ENCODE measurements at regions not wholly inside any gene's neighbourhood (a gene's known extent, or its start where the extent isn't known, plus 50 kb on each side); places are given as distances from the start of the nearest gene placed in this dataset.

DNA sequence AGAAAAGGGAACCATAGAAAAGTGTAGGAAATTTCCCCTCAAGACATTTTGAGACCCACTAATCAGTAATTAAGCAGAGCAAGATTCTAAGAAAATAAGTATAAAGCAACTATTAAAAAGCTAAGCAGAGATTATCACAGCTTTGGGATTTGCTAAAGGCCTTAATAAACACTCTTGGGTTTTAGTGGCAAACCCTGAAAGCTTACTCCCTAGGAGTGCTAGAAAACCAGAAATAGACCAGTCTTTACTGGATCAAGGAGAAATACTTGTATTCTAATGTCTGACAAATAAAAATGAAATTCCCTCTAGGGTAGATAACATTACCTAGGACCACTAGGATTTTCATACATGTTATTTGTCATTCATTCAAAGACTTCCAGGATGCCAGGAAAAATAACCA, 510.8 kb downstream of the SPATA31D1 start:
- Mint-ChIP-seq H3K4me1 (ENCODE audit: low read depth) (peaks cover 7% of the 10 kb centered on the region), H3K9me3 (peaks cover 14% of the 10 kb centered on the region), H3K4me3 (no peak overlapping the region), H3K27me3 (peaks cover 2% of the 10 kb centered on the region), H3K36me3 (ENCODE audit: low read depth) (no peaks in the 10 kb centered on the region), H3K27ac (no peak overlapping the region)
- intact Hi-C loops (cut with micrococcal nuclease): no loop called here

DNA sequence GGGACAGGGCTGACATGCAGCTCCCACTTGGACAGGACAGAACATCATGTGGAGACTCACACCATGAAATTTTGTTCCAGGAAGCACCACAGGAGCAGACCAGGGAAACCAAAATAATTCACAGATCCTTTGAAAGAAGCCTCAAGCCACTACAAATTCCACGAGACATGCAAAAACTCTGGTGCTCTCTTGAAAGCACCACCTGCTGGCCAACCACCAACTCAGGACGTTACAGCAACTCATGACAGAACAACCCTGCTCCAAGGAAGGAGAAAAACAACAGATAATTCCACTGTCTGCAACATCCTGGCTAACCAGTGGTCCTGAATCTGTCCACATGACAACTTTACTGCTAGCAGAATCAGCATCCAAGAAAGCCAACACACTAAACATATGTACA, 516.0 kb downstream of the SPATA31D1 start:
- Mint-ChIP-seq H3K36me3 (ENCODE audit: low read depth) (no peaks in the 10 kb centered on the region), H3K27me3 (no peaks in the 10 kb centered on the region), H3K4me1 (ENCODE audit: low read depth) (no peaks in the 10 kb centered on the region), H3K4me3 (no peak overlapping the region), H3K27ac (no peak overlapping the region), H3K9me3 (peaks cover 44% of the 10 kb centered on the region)
- intact Hi-C loops (cut with micrococcal nuclease): no loop called here

DNA sequence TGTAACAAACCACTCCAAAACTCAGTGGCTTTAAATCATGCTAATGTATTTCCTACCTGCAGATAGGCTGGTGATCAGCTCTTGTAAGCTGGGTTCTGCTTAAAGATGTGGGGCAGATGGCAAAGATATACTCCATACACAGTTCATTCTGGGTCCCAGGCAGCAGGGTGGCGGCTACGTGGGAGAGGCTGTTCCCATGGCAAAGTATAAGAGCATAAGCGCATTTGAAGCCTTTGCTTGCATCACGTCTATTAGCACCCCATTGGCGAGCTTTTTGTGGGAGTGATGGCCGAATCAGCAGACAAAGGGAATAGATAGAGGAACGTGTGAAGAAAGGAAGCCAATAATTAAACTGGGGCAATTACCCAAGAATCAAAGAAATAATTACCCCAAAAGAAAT, 523.1 kb downstream of the SPATA31D1 start:
- Mint-ChIP-seq H3K27ac (no peak overlapping the region), H3K4me1 (ENCODE audit: low read depth) (no peaks in the 10 kb centered on the region), H3K36me3 (ENCODE audit: low read depth) (no peaks in the 10 kb centered on the region), H3K4me3 (no peak overlapping the region), H3K9me3 (peaks cover 14% of the 10 kb centered on the region), H3K27me3 (no peaks in the 10 kb centered on the region)
- intact Hi-C loops (cut with micrococcal nuclease): no loop called here

DNA sequence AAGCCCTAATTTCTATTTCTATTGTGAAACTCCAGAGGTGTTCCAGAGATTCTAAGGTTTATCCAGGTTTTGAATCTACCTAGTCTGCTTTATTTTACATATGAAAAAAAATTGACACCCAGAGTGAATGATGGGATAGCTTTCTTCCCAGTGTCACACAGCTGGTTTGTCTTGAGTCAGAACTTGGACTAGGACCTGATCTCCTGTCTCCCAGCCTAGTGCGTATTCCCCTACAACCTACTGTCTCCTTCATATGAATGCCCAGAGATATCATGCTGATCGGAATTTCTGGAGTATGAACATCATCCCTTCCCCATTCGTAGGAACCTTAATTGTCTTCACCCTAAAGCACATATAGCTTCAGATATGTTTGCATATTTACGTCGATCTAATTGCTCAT, 524.2 kb downstream of the SPATA31D1 start:
- Mint-ChIP-seq H3K4me1 (ENCODE audit: low read depth) (no peaks in the 10 kb centered on the region), H3K27ac (no peak overlapping the region), H3K9me3 (peaks cover 3% of the 10 kb centered on the region), H3K27me3 (no peaks in the 10 kb centered on the region), H3K4me3 (no peak overlapping the region), H3K36me3 (ENCODE audit: low read depth) (no peaks in the 10 kb centered on the region)
- intact Hi-C loops (cut with micrococcal nuclease): no loop called here

DNA sequence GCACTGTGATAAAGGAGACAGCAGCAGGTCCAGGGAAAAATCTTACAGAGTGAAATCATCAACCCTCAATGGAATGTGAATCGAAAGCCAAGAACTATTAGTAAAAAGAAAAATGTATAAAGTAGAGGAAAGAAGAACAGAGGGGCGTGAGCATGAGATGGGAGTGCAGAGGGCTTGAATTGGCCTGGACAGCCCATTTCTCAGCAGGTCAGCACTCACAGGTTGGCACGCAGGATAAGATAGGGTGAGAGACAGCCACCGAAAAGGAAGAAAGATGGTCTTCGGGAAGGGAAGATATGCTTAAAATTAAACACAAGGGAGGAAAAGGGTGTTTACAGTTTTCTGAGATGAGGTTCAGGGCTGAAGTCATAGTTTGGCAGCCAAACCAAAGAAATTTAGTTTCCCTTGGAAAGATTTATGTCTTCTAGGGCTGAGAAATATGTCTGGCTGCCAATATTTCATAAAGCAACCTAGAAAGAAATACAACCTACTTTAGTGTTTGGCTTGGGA, 524.7 kb downstream of the SPATA31D1 start:
- intact Hi-C loops (cut with micrococcal nuclease): no loop called here

DNA sequence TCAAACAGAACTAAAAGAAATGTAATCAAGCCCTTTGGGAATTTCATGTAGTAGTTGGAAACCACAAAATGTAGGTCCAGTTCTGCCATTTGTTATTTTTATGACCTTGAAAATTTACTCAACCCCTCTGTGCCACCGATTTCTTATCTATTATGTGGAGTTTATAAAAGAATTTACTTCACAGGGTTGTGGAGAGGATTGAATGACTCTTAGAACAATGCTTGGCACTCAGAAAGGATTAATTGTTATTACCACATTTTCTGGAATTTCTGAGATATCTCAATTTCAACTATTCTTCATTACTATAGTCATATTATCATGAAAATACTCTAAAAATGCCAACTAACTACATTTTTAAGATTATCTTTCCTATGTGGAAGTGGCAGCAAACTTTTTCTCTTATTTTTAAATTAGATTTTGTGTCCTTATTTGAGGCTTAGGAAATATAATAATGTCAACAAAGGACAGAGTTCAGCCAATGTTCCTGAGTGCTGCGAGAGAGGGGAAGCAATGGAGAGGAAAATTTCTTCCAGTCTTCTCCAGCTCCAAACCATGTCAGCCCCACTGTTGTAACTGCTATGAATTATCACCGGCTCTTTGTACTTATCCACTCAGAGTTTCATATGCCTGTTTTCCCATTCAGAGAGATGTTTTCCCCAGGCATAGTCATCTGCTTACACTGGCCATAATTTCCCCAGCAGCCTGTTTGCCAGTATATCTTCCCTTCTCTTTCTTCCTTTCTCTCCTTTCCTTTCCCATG, 525.6 kb downstream of the SPATA31D1 start:
- Mint-ChIP-seq H3K27ac (no peak overlapping the region), H3K36me3 (ENCODE audit: low read depth) (no peaks in the 10 kb centered on the region), H3K27me3 (no peaks in the 10 kb centered on the region), H3K4me1 (ENCODE audit: low read depth) (no peaks in the 10 kb centered on the region), H3K4me3 (no peak overlapping the region), H3K9me3 (no peaks in the 10 kb centered on the region)
- intact Hi-C loops (cut with micrococcal nuclease): no loop called here

More for the DNA sequence above, 524.7 kb downstream of the SPATA31D1 start:
- no peak overlapping the region for H3K27ac Mint-ChIP-seq
- no peaks in the 10 kb centered on the region for H3K9me3 Mint-ChIP-seq
- no peaks in the 10 kb centered on the region for H3K36me3 Mint-ChIP-seq (ENCODE audit: low read depth)
- no peaks in the 10 kb centered on the region for H3K27me3 Mint-ChIP-seq
- no peaks in the 10 kb centered on the region for H3K4me1 Mint-ChIP-seq (ENCODE audit: low read depth)
- no peak overlapping the region for H3K4me3 Mint-ChIP-seq

DNA sequence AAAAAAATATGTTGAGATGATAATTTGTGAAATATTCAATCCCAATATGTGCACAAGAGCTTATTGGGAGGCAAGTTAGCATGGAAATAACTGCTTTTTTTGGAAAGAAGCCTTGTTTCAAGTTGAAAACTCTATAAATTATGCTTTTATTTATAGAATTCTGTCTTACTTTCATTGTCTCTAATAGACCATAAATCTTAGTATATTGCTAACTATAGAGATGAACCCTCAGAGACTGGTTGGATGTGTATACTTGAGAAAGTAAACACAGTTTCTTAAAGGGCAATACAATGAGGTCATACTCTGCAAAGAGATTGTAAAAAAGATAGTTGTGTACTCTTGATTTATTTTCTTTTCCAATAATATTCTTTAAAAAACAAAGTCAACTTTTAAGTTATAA, 530.3 kb downstream of the SPATA31D1 start:
- no peaks in the 10 kb centered on the region for H3K9me3 Mint-ChIP-seq
- no peaks in the 10 kb centered on the region for H3K4me1 Mint-ChIP-seq (ENCODE audit: low read depth)
- no peak overlapping the region for H3K27ac Mint-ChIP-seq
- intact Hi-C loops (cut with micrococcal nuclease): no loop called here
- H3K27me3 Mint-ChIP-seq: no peaks in the 10 kb centered on the region
- H3K4me3 Mint-ChIP-seq: no peak overlapping the region
- no peaks in the 10 kb centered on the region for H3K36me3 Mint-ChIP-seq (ENCODE audit: low read depth)

DNA sequence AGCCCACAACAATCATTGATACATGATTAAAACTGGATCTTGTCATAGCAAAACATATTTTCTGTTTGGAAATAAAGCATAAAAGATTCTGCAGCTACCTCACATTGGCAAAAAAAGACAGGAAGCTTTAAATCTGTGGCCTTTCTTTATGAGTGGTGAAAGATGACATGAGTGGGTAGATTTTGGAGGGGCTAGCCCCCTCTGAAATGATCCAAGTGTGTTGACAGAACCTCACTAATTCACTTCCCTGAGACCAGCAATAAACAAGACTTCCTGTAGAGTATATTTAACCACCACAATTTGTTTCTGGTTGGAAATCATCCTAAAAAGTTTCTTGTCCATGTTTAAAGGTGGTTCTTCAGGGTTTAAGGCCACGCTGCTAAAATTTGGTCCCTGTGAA, 530.8 kb downstream of the SPATA31D1 start:
- Mint-ChIP-seq H3K27me3 (no peaks in the 10 kb centered on the region), H3K4me3 (no peak overlapping the region), H3K27ac (no peak overlapping the region), H3K9me3 (no peaks in the 10 kb centered on the region), H3K4me1 (ENCODE audit: low read depth) (no peaks in the 10 kb centered on the region), H3K36me3 (ENCODE audit: low read depth) (no peaks in the 10 kb centered on the region)
- intact Hi-C loops (cut with micrococcal nuclease): no loop called here

DNA sequence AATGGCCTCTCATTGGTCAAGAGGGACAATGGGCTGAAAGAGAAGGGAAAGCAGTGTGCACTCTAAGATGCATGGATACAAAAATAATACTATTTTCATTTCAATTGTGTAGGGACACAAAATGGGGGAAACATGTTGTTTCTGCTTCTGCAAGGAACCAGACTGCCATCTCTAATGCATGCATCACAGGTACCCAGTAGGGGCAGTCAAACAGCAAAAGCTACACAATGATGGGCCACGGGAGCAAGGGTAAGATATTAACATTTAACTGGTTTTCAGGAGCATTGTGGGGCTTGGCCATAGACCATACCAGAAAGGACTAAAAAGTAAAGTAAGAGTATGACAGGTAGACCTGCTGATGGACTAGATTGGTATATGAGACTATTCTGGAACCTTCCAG, 535.8 kb downstream of the SPATA31D1 start:
- H3K27me3 Mint-ChIP-seq: no peaks in the 10 kb centered on the region
- peaks cover 31% of the 10 kb centered on the region for H3K9me3 Mint-ChIP-seq
- no peak overlapping the region for H3K27ac Mint-ChIP-seq
- H3K4me1 Mint-ChIP-seq (ENCODE audit: low read depth): no peaks in the 10 kb centered on the region
- no peak overlapping the region for H3K4me3 Mint-ChIP-seq
- no peaks in the 10 kb centered on the region for H3K36me3 Mint-ChIP-seq (ENCODE audit: low read depth)
- intact Hi-C loops (cut with micrococcal nuclease): no loop called here

DNA sequence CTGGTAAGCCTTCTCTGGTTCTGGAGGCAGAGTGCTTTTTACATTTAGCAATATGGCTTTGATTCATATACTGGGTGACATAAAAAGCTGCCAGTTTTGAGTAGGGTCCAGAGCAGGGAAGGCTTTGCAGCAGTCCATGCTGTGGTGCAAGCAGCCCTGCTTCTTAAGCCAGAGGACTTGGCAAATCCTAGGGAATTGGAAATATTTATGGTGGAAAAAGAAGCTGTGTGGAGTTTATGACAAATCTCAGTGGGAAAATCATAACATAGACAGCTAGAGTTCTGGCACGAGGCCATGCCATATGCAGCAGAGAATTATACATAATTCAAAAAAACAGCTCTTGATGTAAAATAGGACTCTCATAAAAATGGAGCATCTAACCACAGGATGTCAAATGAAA, 536.4 kb downstream of the RASEF start:
- Mint-ChIP-seq H3K4me3 (no peak overlapping the region), H3K36me3 (ENCODE audit: low read depth) (no peaks in the 10 kb centered on the region), H3K9me3 (peaks cover 31% of the 10 kb centered on the region), H3K27ac (no peak overlapping the region), H3K27me3 (no peaks in the 10 kb centered on the region), H3K4me1 (ENCODE audit: low read depth) (no peaks in the 10 kb centered on the region)
- intact Hi-C loops (cut with micrococcal nuclease): no loop called here

DNA sequence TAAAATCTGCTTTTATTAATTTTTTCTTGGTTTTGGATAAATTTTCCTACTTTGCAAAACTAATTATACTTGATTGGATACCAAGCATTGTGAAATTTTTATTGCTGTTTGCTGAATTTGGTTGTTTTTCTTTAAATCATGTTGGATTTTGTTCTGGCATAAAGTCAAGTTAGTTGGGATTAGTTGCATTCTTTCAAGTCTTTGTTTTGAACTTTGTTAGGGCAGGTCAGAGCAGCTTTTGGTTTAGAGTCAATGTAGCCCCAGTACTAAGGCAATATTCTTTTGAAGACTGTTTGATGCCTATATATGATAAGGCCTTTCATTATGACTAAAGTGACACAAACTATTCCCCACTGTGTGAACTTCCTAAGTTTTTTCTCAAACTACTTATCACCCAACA, 531.1 kb downstream of the RASEF start:
- Mint-ChIP-seq H3K9me3 (peaks cover 17% of the 10 kb centered on the region), H3K36me3 (ENCODE audit: low read depth) (no peaks in the 10 kb centered on the region), H3K27ac (no peak overlapping the region), H3K4me1 (ENCODE audit: low read depth) (no peaks in the 10 kb centered on the region), H3K27me3 (no peaks in the 10 kb centered on the region), H3K4me3 (no peak overlapping the region)
- intact Hi-C loops (cut with micrococcal nuclease): loop anchor here (5.0 kb wide), 1 partner anchor 76 kb away; no protein-coding TSS in a partner anchor

DNA sequence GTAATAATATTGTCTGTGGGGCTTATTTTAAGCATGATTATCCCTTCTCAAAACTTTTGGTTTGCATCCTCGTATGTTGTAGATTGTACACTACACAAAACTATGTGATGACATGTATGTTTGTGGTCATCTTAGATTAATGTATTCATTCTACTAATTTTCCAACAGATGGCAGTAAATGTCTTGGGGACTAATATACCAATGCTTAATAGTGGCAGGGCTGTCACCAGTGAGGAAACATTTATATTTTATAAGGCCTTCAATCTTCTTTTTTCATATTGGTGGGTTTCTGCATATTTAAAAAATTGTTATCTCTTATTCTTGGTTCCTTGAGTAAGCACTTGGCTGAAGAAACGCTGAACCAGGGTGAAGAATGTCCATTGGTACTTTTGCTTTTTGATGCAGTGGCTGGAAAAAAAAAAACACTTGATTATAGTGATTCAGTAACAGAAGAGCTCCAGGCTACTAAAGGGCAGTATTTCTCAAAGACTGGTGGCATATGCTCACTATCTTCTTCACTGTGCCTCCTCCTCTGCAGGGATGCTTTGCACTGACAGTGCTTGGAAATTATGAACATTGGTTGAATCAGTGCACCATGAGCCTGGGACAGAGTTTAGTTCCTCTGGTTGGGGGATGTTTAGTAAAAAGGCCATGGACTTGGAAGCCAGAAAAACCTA, 530.3 kb downstream of the RASEF start:
- H3K27me3 Mint-ChIP-seq: no peaks in the 10 kb centered on the region
- no peaks in the 10 kb centered on the region for H3K36me3 Mint-ChIP-seq (ENCODE audit: low read depth)
- intact Hi-C loops (cut with micrococcal nuclease): loop anchor here (5.0 kb wide), 1 partner anchor 75 kb away; no protein-coding TSS in a partner anchor
- H3K27ac Mint-ChIP-seq: no peak overlapping the region
- H3K4me3 Mint-ChIP-seq: no peak overlapping the region
- peaks cover 8% of the 10 kb centered on the region for H3K9me3 Mint-ChIP-seq
- H3K4me1 Mint-ChIP-seq (ENCODE audit: low read depth): no peaks in the 10 kb centered on the region

DNA sequence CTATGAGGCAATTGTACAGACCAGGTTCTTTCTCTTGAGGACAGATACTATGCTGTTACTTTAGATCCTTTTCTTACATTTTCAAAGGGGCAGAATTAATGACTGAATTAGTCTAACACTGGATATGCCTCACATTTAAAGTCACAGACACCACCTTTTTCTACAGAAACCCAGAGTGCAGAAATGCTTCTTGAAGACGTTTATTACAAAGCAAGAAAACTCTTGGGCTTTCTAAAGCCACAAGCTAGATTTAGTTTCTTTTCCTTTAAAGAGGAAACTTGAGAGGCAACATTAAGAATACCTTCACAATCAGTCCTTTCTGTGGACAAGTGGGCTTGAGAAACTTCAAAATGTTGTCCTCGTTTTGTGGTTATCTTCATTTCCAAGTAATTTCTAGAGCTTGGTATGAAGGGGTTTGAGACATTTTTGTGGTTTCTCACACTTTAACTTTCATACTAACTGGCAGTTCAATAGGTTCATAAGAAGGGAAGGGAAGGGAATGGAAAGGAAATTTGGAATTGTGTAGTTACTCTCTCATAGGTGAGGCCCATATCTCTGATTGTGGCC, 527.4 kb downstream of the RASEF start:
- H3K4me3 Mint-ChIP-seq: no peak overlapping the region
- H3K36me3 Mint-ChIP-seq (ENCODE audit: low read depth): no peaks in the 10 kb centered on the region
- no peaks in the 10 kb centered on the region for H3K27me3 Mint-ChIP-seq
- intact Hi-C loops (cut with micrococcal nuclease): no loop called here
- H3K27ac Mint-ChIP-seq: no peak overlapping the region
- no peaks in the 10 kb centered on the region for H3K9me3 Mint-ChIP-seq
- H3K4me1 Mint-ChIP-seq (ENCODE audit: low read depth): peaks cover 16% of the 10 kb centered on the region

DNA sequence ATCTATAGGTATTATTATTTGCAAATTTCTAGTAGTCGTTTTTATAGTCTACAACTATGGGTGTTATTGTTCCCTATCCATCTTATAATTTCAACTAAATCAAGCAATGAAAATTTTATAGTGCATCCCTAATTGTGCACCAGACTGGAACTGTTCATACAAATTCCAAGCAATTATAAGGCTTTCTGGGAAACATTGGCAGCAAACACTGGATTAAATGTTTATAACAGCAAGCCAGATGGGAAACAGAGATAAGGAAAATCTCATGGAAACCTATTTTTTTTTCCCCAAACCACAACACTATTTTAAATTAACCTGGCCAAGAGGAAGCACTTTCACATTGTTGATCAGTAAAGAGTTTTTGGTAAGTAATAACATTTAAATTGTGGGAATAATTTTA, 524.3 kb downstream of the RASEF start:
- intact Hi-C loops (cut with micrococcal nuclease): no loop called here
- H3K9me3 Mint-ChIP-seq: no peaks in the 10 kb centered on the region

More for the DNA sequence above, 524.3 kb downstream of the RASEF start:
- Mint-ChIP-seq H3K27ac (no peak overlapping the region), H3K4me1 (ENCODE audit: low read depth) (peaks cover 16% of the 10 kb centered on the region), H3K27me3 (no peaks in the 10 kb centered on the region), H3K36me3 (ENCODE audit: low read depth) (no peaks in the 10 kb centered on the region), H3K4me3 (no peak overlapping the region)

Data from dendritic cell treated with granulocyte-macrophage colony-stimulating factor and Interleukin-4, amounts not matched to agents 40 ng/mL and 50 ng/mL, for 4 days (primary cell).